ENCODE measurements at regions not wholly inside any gene's neighbourhood (a gene's known extent, or its start where the extent isn't known, plus 50 kb on each side); places are given as distances from the start of the nearest gene placed in this dataset.

- H3K4me1 ChIP-seq, result peaks cover 0 to 8% (median 0%) of the 10 kb centered on the region in 12 donors
- 58 to 75% (median 60%) methylated on average over 3 of the region's 3 CpGs for WGBS, 4 donors
- DNase-seq, result no peak
- no peaks in the 10 kb centered on the region for H3K27me3 ChIP-seq
- H3K4me3 ChIP-seq, result no peak overlapping the region
- TF ChIP-seq POLR2A (IDR thresholded peaks at IDR 0.05) (no peak), CTCF (IDR thresholded peaks at IDR 0.05) (peak in 11 of 12 donors; percentile 6 to 49 (median 36))
- ATAC-seq, result peak in 3 of 4 donors; percentile 28 to 56 (median 51)
- H3K36me3 ChIP-seq, result no peaks in the 10 kb centered on the region
- H3K27ac ChIP-seq, result no peak overlapping the region
- intact Hi-C loops (cut with DNase I), result loop anchor here in 1 of 10 donors (10.0 kb wide), 1 partner anchor 1311 kb away; the partner anchor contains the start of gene SOX4
- H3K9me3 ChIP-seq, result no peaks in the 10 kb centered on the region
Observed at GRCh38 chr6:22906091-22906549, 336.8 kb downstream of the HDGFL1 start.

GRCh38 chr6:22907085-22907484, 337.7 kb downstream of the HDGFL1 start:
- Histone ChIP-seq H3K4me3 (no peak overlapping the region), H3K36me3 (no peaks in the 10 kb centered on the region), H3K27ac (no peak overlapping the region), H3K4me1 (peaks cover 0 to 8% (median 0%) of the 10 kb centered on the region in 12 donors), H3K9me3 (no peaks in the 10 kb centered on the region), H3K27me3 (no peaks in the 10 kb centered on the region)
- TF ChIP-seq POLR2A (IDR thresholded peaks at IDR 0.05) (no peak), CTCF (IDR thresholded peaks at IDR 0.05) (no peak)
- 95 to 100% (median 98%) methylated on average over 1 of the region's 1 CpG for WGBS, 4 donors
- ATAC-seq, result no peak
- DNase-seq, result no peak
- intact Hi-C loops (cut with DNase I), result loop anchor here in 1 of 10 donors (10.0 kb wide), 1 partner anchor 1312 kb away; the partner anchor contains the start of gene SOX4

GRCh38 chr6:22910370-22910769, 341.0 kb downstream of the HDGFL1 start:
- Histone ChIP-seq H3K27me3 (no peaks in the 10 kb centered on the region), H3K4me1 (peaks cover 0 to 23% (median 3%) of the 10 kb centered on the region in 12 donors), H3K36me3 (no peaks in the 10 kb centered on the region), H3K4me3 (no peak overlapping the region), H3K27ac (no peak overlapping the region), H3K9me3 (no peaks in the 10 kb centered on the region)
- TF ChIP-seq POLR2A (IDR thresholded peaks at IDR 0.05), result no peak
- TF ChIP-seq CTCF (IDR thresholded peaks at IDR 0.05), result no peak
- WGBS, 4 donors, result 94 to 97% (median 95%) methylated on average over 4 of the region's 4 CpGs
- DNase-seq, result no peak
- intact Hi-C loops (cut with DNase I), result no loop called here
- no peak for ATAC-seq

- 32 to 49% (median 45%) methylated on average over 2 of the region's 2 CpGs for WGBS, 4 donors
- peak; percentile 39 to 59 (median 49) for ATAC-seq
- Histone ChIP-seq H3K36me3 (no peaks in the 10 kb centered on the region), H3K27me3 (no peaks in the 10 kb centered on the region), H3K9me3 (no peaks in the 10 kb centered on the region), H3K27ac (peak overlapping the region in 3 of 12 donors; percentile 6 to 51 (median 11)), H3K4me3 (no peak overlapping the region), H3K4me1 (peaks cover 0 to 22% (median 1%) of the 10 kb centered on the region in 12 donors)
- DNase-seq, result no peak
- intact Hi-C loops (cut with DNase I), result no loop called here
- TF ChIP-seq CTCF (IDR thresholded peaks at IDR 0.05), result no peak
- TF ChIP-seq POLR2A (IDR thresholded peaks at IDR 0.05), result no peak
Observed at GRCh38 chr6:22913612-22914011, 344.2 kb downstream of the HDGFL1 start.
